OCI-LY1 (cell line): ENCODE measurements at regions not wholly inside any gene's neighbourhood (a gene's known extent, or its start where the extent isn't known, plus 50 kb on each side); places are given as distances from the start of the nearest gene placed in this dataset.

ENCODE experiments used
- H2AFZ ChIP-seq: fragments of 200-600 bp; sonication (generic), shearing (Covaris generic); 2 replicates; pipeline ENCODE4 v1.6.0; 2014; ENCODE audit warnings: antibody characterized with exemption, mild to moderate bottlenecking, low read length
- H3F3A ChIP-seq: fragments of 200-600 bp; sonication (generic), shearing (Covaris generic); 2 replicates; pipeline ENCODE4 v1.6.0; 2014; ENCODE audit warnings: mild to moderate bottlenecking, antibody characterized with exemption, low read length, moderate library complexity; ENCODE audit not compliant: insufficient read depth
- H3K27ac ChIP-seq: fragments of 200-600 bp; sonication (generic); 2 replicates; pipeline ENCODE4 v1.5.1; 2014; ENCODE audit warnings: low read length, mixed run types, mild to moderate bottlenecking, low read depth; ENCODE audit not compliant: poor library complexity, severe bottlenecking
- H3K27me3 ChIP-seq: fragments of 200-600 bp; sonication (generic); 2 replicates; pipeline ENCODE4 v1.6.0; 2014; ENCODE audit warnings: antibody characterized with exemption, mild to moderate bottlenecking, low read length, moderate library complexity; ENCODE audit not compliant: insufficient read depth
- H3K36me3 ChIP-seq: fragments of 200-600 bp; sonication (generic); 2 replicates; pipeline ENCODE4 v1.6.1; 2014; ENCODE audit warnings: mild to moderate bottlenecking, antibody characterized with exemption, low read length, moderate library complexity, mixed read lengths; ENCODE audit not compliant: insufficient read depth
- H3K4me1 ChIP-seq: fragments of 200-600 bp; sonication (generic); 2 replicates; pipeline ENCODE4 v1.5.1; 2014; ENCODE audit warnings: mild to moderate bottlenecking, low read length, moderate library complexity; ENCODE audit not compliant: insufficient read depth, severe bottlenecking
- H3K4me2 ChIP-seq: fragments of 200-600 bp; sonication (generic), shearing (Covaris generic); 2 replicates; pipeline ENCODE4 v1.6.1; 2014; ENCODE audit warnings: low read length
- H3K4me3 ChIP-seq: fragments of 200-600 bp; sonication (generic); 2 replicates; pipeline ENCODE4 v1.5.1; 2014; ENCODE audit warnings: low read length, low read depth, mild to moderate bottlenecking, mixed read lengths; ENCODE audit not compliant: poor library complexity, severe bottlenecking
- H3K79me2 ChIP-seq: fragments of 200-600 bp; shearing (Covaris generic); 2 replicates; pipeline ENCODE4 v1.6.1; 2016; ENCODE audit warnings: mixed run types, low read length, mixed read lengths; ENCODE audit not compliant: insufficient read depth
- H3K9ac ChIP-seq: fragments of 200-600 bp; sonication (generic), shearing (Covaris generic); 2 replicates; pipeline ENCODE4 v1.6.1; 2014; ENCODE audit warnings: mild to moderate bottlenecking, low read length, mixed read lengths
- H3K9me2 ChIP-seq: fragments of 200-600 bp; sonication (generic), shearing (Covaris generic); 2 replicates; pipeline ENCODE4 v1.6.1; 2014; ENCODE audit warnings: low read depth, mild to moderate bottlenecking, low read length, mixed read lengths
- H3K9me3 ChIP-seq: fragments of 200-600 bp; shearing (Covaris generic); 2 replicates; pipeline ENCODE4 v1.6.1; 2014; ENCODE audit warnings: low read length, mixed read lengths
- H4K20me1 ChIP-seq: fragments of 200-600 bp; sonication (generic), shearing (Covaris generic); 2 replicates; pipeline ENCODE4 v1.6.0; 2016; ENCODE audit warnings: mild to moderate bottlenecking, low read length; ENCODE audit not compliant: insufficient read depth
- EZH2 ChIP-seq: fragments of 200-600 bp; sonication (generic), shearing (Covaris generic); IDR thresholded peaks from 2 replicates; pipeline ENCODE4 v1.8.0; 2017; ENCODE audit warnings: borderline replicate concordance, mixed run types, mild to moderate bottlenecking, antibody characterized with exemption, low read length, moderate library complexity, mixed read lengths
- TF ChIP-seq, protein P1 (sequence below): fragments of 200-600 bp; sonication (generic), shearing (Covaris generic); IDR thresholded peaks from 2 replicates; pipeline ENCODE4 v1.5.1; 2017; ENCODE audit warnings: mild to moderate bottlenecking, antibody characterized with exemption, low read length, moderate library complexity, mixed read lengths

DNA sequence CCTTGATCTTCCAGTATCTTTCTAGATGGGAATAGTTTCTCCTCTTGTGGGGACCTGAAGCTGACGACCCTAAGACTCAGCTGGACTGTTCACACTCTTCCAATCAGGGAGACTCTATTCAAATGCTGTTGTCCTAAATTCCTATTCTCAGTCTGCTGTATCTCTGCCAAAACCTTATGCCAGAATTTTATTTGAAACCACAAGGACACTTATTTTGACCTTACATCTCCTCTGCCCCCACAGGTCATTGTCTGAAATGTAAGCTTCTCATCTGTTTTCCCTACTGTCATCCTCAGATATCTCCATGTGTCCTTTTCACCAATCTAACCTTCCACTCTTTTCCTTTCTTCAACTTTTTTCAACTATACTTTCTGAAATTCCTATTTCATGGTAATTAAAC, 289.5 kb upstream of the SGK1 start:
- no peaks in the 10 kb centered on the region for H3K27me3 ChIP-seq
- H3K4me2 ChIP-seq = no peak overlapping the region
- TF ChIP-seq EZH2 = no peak
- TF ChIP-seq, protein P1, sequence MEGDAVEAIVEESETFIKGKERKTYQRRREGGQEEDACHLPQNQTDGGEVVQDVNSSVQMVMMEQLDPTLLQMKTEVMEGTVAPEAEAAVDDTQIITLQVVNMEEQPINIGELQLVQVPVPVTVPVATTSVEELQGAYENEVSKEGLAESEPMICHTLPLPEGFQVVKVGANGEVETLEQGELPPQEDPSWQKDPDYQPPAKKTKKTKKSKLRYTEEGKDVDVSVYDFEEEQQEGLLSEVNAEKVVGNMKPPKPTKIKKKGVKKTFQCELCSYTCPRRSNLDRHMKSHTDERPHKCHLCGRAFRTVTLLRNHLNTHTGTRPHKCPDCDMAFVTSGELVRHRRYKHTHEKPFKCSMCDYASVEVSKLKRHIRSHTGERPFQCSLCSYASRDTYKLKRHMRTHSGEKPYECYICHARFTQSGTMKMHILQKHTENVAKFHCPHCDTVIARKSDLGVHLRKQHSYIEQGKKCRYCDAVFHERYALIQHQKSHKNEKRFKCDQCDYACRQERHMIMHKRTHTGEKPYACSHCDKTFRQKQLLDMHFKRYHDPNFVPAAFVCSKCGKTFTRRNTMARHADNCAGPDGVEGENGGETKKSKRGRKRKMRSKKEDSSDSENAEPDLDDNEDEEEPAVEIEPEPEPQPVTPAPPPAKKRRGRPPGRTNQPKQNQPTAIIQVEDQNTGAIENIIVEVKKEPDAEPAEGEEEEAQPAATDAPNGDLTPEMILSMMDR = no peak
- no peaks in the 10 kb centered on the region for H3K9me2 ChIP-seq
- no peaks in the 10 kb centered on the region for H3K79me2 ChIP-seq
- H3K36me3 ChIP-seq = no peaks in the 10 kb centered on the region
- H3K9ac ChIP-seq = no peak overlapping the region
- H3K27ac ChIP-seq = no peak overlapping the region
- no peaks in the 10 kb centered on the region for H3F3A ChIP-seq
- no peaks in the 10 kb centered on the region for H3K4me1 ChIP-seq
- H2AFZ ChIP-seq = no peak overlapping the region
- no peak overlapping the region for H3K4me3 ChIP-seq
- H4K20me1 ChIP-seq = no peaks in the 10 kb centered on the region
- no peaks in the 10 kb centered on the region for H3K9me3 ChIP-seq

DNA sequence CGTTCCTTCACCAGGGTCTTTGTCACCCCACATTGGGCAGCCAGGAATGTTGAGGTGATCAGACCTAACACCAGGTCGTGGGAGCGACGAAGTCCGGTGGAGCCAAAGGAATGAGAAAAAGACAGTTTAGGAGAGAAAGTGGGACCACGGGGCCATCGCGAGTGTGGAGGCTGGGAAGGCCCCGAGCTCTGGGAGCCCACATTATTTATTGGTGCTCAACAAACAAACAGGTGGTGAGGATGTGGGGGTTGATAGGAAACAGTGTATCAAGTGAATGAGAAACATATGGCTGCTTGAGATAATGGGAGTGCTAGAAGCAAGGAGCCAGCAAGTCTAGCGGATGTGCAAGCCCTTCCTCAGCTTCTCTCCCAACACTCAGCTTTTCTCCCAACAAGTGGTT, 287.1 kb upstream of the SGK1 start:
- H3K9me3 ChIP-seq = no peaks in the 10 kb centered on the region
- no peaks in the 10 kb centered on the region for H3K4me1 ChIP-seq
- H2AFZ ChIP-seq = no peak overlapping the region
- H3K9ac ChIP-seq = no peak overlapping the region
- H3F3A ChIP-seq = no peaks in the 10 kb centered on the region
- TF ChIP-seq EZH2 = no peak
- TF ChIP-seq, protein P1 = no peak
- no peak overlapping the region for H3K4me2 ChIP-seq
- H3K9me2 ChIP-seq = no peaks in the 10 kb centered on the region
- no peaks in the 10 kb centered on the region for H4K20me1 ChIP-seq
- no peaks in the 10 kb centered on the region for H3K79me2 ChIP-seq
- no peaks in the 10 kb centered on the region for H3K27me3 ChIP-seq
- no peak overlapping the region for H3K4me3 ChIP-seq
- H3K36me3 ChIP-seq = no peaks in the 10 kb centered on the region
- no peak overlapping the region for H3K27ac ChIP-seq

DNA sequence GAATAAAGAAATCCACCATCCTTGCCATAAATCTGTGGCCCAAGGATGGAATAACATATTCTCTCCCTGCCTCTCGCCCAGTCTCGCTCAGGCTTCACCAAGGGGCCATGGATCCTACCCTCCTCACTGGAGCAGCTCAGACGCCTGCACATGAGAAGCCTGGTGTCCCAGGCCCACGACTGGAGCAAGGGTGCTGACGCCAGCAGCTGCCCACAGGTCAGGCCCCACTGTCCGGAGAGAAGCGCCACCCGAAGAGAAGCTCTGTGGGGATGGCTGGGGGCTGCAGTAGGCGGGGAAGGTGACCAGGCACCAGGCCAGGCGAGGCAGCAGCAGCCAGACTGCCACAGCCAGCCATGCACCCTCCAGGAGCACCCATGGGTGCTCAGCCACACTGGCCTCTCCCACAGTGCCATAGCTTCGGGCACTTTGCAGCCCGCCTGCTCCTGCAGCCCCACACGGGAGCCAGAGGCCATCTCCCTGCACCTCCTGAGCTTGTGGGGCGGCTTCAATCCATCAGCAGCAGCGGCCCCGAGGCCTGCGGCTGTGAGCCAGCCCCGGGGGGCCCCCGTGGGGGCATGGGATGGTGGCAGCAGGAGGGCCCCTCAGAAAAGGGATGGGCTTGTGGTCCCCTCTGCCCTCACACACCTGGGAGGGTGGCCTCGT, 286.2 kb upstream of the SGK1 start:
- no peaks in the 10 kb centered on the region for H3K36me3 ChIP-seq
- no peaks in the 10 kb centered on the region for H3K27me3 ChIP-seq
- no peaks in the 10 kb centered on the region for H3K4me1 ChIP-seq
- H3K4me2 ChIP-seq = no peak overlapping the region
- no peak overlapping the region for H3K9ac ChIP-seq
- TF ChIP-seq, protein P1 = no peak
- TF ChIP-seq EZH2 = no peak
- no peak overlapping the region for H3K4me3 ChIP-seq
- H4K20me1 ChIP-seq = no peaks in the 10 kb centered on the region
- no peaks in the 10 kb centered on the region for H3K9me2 ChIP-seq
- no peak overlapping the region for H3K27ac ChIP-seq
- H2AFZ ChIP-seq = no peak overlapping the region
- no peaks in the 10 kb centered on the region for H3K9me3 ChIP-seq
- H3F3A ChIP-seq = no peaks in the 10 kb centered on the region
- H3K79me2 ChIP-seq = no peaks in the 10 kb centered on the region
